Ishikawa (cell line): ENCODE measurements at regions not wholly inside any gene's neighbourhood (a gene's known extent, or its start where the extent isn't known, plus 50 kb on each side); places are given as distances from the start of the nearest gene placed in this dataset.

ENCODE experiments used
- CEBPB ChIP-seq: IDR thresholded peaks from 2 replicates; pipeline ENCODE4 v1.6.1; 2012
- CREB1 ChIP-seq: IDR thresholded peaks from 2 replicates; pipeline ENCODE4 v1.6.1; 2012; ENCODE audit warnings: low read depth
- EGR1 ChIP-seq: IDR thresholded peaks from 2 replicates; pipeline ENCODE4 v1.6.1; 2012
- EP300 ChIP-seq: IDR thresholded peaks from 2 replicates; pipeline ENCODE4 v1.6.1; 2012; ENCODE audit warnings: borderline replicate concordance
- NFIC ChIP-seq: IDR thresholded peaks from 2 replicates; pipeline ENCODE4 v1.6.1; 2012
- RAD21 ChIP-seq: IDR thresholded peaks from 2 replicates; pipeline ENCODE4 v1.6.1; 2012; ENCODE audit warnings: low read depth
- TAF1 ChIP-seq: IDR thresholded peaks from 2 replicates; pipeline ENCODE4 v1.6.1; 2012; ENCODE audit warnings: low read depth, mild to moderate bottlenecking
- TCF12 ChIP-seq: IDR thresholded peaks from 2 replicates; pipeline ENCODE4 v1.6.1; 2012; ENCODE audit warnings: low read depth
- TF ChIP-seq, protein P1 (sequence below): IDR thresholded peaks from 2 replicates; pipeline ENCODE4 v1.6.1; 2012; ENCODE audit warnings: low read depth, mild to moderate bottlenecking
- TF ChIP-seq, protein P2 (sequence below): IDR thresholded peaks from 2 replicates; pipeline ENCODE4 v1.6.1; 2012
- TF ChIP-seq, protein P3 (sequence below): IDR thresholded peaks from 2 replicates; pipeline ENCODE4 v1.6.1; 2012

DNA sequence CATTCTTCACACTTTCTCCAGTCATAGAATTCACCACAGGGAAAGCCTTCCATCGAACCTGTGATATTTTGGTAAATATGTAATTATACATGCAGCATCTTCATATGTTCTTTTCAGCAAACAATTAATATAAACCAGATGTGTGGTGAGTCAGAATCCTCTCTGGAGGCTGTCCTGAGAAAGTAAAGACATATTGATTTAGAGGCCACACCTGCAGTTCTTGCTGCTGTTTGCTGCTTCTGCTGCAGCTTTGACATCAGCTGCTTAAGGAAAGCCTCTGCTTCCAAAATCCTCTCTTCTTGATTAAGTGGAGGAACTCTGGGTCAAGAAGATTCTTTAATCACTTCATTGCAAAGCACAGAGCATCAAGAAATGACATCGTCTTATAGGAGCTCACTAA, 568.8 kb upstream of the ZEB2 start:
- TF ChIP-seq RAD21 (no peak), CREB1 (no peak), EP300 (no peak), NFIC (no peak), CEBPB (no peak), TAF1 (no peak), TCF12 (no peak), EGR1 (no peak)
- TF ChIP-seq, protein P1, sequence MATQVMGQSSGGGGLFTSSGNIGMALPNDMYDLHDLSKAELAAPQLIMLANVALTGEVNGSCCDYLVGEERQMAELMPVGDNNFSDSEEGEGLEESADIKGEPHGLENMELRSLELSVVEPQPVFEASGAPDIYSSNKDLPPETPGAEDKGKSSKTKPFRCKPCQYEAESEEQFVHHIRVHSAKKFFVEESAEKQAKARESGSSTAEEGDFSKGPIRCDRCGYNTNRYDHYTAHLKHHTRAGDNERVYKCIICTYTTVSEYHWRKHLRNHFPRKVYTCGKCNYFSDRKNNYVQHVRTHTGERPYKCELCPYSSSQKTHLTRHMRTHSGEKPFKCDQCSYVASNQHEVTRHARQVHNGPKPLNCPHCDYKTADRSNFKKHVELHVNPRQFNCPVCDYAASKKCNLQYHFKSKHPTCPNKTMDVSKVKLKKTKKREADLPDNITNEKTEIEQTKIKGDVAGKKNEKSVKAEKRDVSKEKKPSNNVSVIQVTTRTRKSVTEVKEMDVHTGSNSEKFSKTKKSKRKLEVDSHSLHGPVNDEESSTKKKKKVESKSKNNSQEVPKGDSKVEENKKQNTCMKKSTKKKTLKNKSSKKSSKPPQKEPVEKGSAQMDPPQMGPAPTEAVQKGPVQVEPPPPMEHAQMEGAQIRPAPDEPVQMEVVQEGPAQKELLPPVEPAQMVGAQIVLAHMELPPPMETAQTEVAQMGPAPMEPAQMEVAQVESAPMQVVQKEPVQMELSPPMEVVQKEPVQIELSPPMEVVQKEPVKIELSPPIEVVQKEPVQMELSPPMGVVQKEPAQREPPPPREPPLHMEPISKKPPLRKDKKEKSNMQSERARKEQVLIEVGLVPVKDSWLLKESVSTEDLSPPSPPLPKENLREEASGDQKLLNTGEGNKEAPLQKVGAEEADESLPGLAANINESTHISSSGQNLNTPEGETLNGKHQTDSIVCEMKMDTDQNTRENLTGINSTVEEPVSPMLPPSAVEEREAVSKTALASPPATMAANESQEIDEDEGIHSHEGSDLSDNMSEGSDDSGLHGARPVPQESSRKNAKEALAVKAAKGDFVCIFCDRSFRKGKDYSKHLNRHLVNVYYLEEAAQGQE, result no peak
- TF ChIP-seq, protein P2, sequence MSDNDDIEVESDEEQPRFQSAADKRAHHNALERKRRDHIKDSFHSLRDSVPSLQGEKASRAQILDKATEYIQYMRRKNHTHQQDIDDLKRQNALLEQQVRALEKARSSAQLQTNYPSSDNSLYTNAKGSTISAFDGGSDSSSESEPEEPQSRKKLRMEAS, result no peak
- TF ChIP-seq, protein P3, sequence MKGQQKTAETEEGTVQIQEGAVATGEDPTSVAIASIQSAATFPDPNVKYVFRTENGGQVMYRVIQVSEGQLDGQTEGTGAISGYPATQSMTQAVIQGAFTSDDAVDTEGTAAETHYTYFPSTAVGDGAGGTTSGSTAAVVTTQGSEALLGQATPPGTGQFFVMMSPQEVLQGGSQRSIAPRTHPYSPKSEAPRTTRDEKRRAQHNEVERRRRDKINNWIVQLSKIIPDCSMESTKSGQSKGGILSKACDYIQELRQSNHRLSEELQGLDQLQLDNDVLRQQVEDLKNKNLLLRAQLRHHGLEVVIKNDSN, result no peak
